SK-N-SH (cell line): ENCODE measurements at regions not wholly inside any gene's neighbourhood (a gene's known extent, or its start where the extent isn't known, plus 50 kb on each side); places are given as distances from the start of the nearest gene placed in this dataset.

Source experiments
- CTCF ChIA-PET: fragments of 300-600, 350-600 bp; formaldehyde crosslinking; extraction: SDS; loops from one replicate; lab custom pipeline; 2021; lab: Yijun Ruan, JAX
- POLR2A ChIA-PET: fragments of 350-600 bp; sonication (Branson Sonifier 250); formaldehyde crosslinking; extraction: SDS; loops from one replicate; lab custom pipeline; 2020; ENCODE audit warnings: antibody characterized with exemption, inconsistent platforms; lab: Yijun Ruan, JAX
- DNase-seq: peaks from one replicate; pipeline ENCODE4 v3.0.0; 2012
- H2AFZ ChIP-seq: fragments of 200-600 bp; sonication (generic); 2 replicates; pipeline ENCODE4 v1.8.1; 2016; ENCODE audit warnings: antibody characterized with exemption, mild to moderate bottlenecking, low read depth
- H3F3A ChIP-seq: fragments of 200-600 bp; sonication (generic); replicated peaks from 2 replicates; pipeline ENCODE3; 2016; ENCODE audit warnings: antibody characterized with exemption, mild to moderate bottlenecking; ENCODE audit not compliant: insufficient read depth
- H3K27ac ChIP-seq, 2 experiments: fragments of 200-500 bp in 1 of 2; fragments of 200-600 bp in 1 of 2; sonication (Bioruptor generic) in 1 of 2; sonication (generic), shearing (Covaris generic) in 1 of 2; 2 replicates each; pipeline versions ENCODE4 v1.5.1 to v1.6.1; 2014 to 2016; ENCODE audit warnings: low read depth in 2 of 2, inconsistent platforms in 1 of 2, low read length in 1 of 2, mild to moderate bottlenecking in 1 of 2, mixed read lengths in 1 of 2
- H3K27me3 ChIP-seq: fragments of 200-600 bp; sonication (generic), shearing (Covaris generic); 2 replicates; pipeline ENCODE4 v1.6.1; 2016; ENCODE audit warnings: mixed run types; ENCODE audit not compliant: insufficient read depth
- H3K36me3 ChIP-seq, 2 experiments: fragments of 200-500 bp in 1 of 2; fragments of 200-600 bp in 1 of 2; sonication (Bioruptor generic) in 1 of 2; sonication (generic) in 1 of 2; replicated peaks in 1 of 2; 2 replicates each; pipeline versions ENCODE3 to v1.5.1; 2014 to 2016; ENCODE audit warnings: low read length in 1 of 2, mild to moderate bottlenecking in 1 of 2; ENCODE audit not compliant: insufficient read depth in 2 of 2, control insufficient read depth in 1 of 2
- H3K4me1 ChIP-seq, 2 experiments: fragments of 200-500 bp in 1 of 2; fragments of 200-600 bp in 1 of 2; sonication (Bioruptor generic) in 1 of 2; sonication (generic), shearing (Covaris generic) in 1 of 2; 2 replicates each; pipeline versions ENCODE4 v1.5.1 to v1.6.1; 2014 to 2016; ENCODE audit warnings: low read depth in 1 of 2, low read length in 1 of 2, mixed run types in 1 of 2; ENCODE audit not compliant: insufficient read depth in 2 of 2, control insufficient read depth in 1 of 2
- H3K4me2 ChIP-seq: fragments of 200-600 bp; sonication (generic), shearing (Covaris generic); 2 replicates; pipeline ENCODE4 v1.6.1; 2017; ENCODE audit warnings: mixed run types
- H3K4me3 ChIP-seq, 2 experiments: fragments of 200-500 bp in 1 of 2; fragments of 200-600 bp in 1 of 2; sonication (Bioruptor generic) in 1 of 2; sonication (generic), shearing (Covaris generic) in 1 of 2; 2 replicates each; pipeline versions ENCODE4 v1.5.1 to v1.8.1; 2014 to 2016; ENCODE audit warnings: low read depth in 2 of 2, inconsistent platforms in 1 of 2, low read length in 1 of 2, mild to moderate bottlenecking in 1 of 2, mixed read lengths in 1 of 2, moderate library complexity in 1 of 2
- H3K79me2 ChIP-seq: fragments of 200-600 bp; sonication (generic); 2 replicates; pipeline ENCODE4 v1.8.1; 2017; ENCODE audit warnings: mild to moderate bottlenecking; ENCODE audit not compliant: insufficient read depth
- H3K9ac ChIP-seq: fragments of 200-600 bp; sonication (generic); 2 replicates; pipeline ENCODE4 v1.6.1; 2017; ENCODE audit warnings: mixed run types
- H3K9me2 ChIP-seq: fragments of 200-600 bp; sonication (generic); 2 replicates; pipeline ENCODE4 v1.6.1; 2017; ENCODE audit warnings: mixed run types
- H3K9me3 ChIP-seq: fragments of 200-600 bp; sonication (generic); 2 replicates; pipeline ENCODE4 v1.6.1; 2017; ENCODE audit warnings: mixed run types, mild to moderate bottlenecking, moderate library complexity
- H4K20me1 ChIP-seq: fragments of 200-600 bp; sonication (generic); 2 replicates; pipeline ENCODE4 v1.6.1; 2017; ENCODE audit warnings: mild to moderate bottlenecking, mixed run types; ENCODE audit not compliant: insufficient read depth
- EP300 ChIP-seq, 2 experiments: IDR thresholded peaks; 2 replicates each; pipeline versions ENCODE4 v1.4.0 to v1.6.1; 2012; ENCODE audit warnings: borderline replicate concordance in 1 of 2, low read depth in 1 of 2, low read length in 1 of 2
- FOSL2 ChIP-seq: IDR thresholded peaks from 2 replicates; pipeline ENCODE4 v1.4.0; 2012; ENCODE audit warnings: low read depth, mild to moderate bottlenecking, moderate library complexity, borderline replicate concordance
- FOXM1 ChIP-seq: IDR thresholded peaks from 2 replicates; pipeline ENCODE4 v1.4.0; 2012; ENCODE audit warnings: low read depth, mild to moderate bottlenecking
- GABPA ChIP-seq: IDR thresholded peaks from 2 replicates; pipeline ENCODE4 v1.4.0; 2012; ENCODE audit warnings: low read depth, mild to moderate bottlenecking
- GATA2 ChIP-seq: sonication (generic); formaldehyde crosslinking; IDR thresholded peaks from 2 replicates; pipeline ENCODE4 v1.5.0; 2020; ENCODE audit warnings: mild to moderate bottlenecking, missing genetic modification reagents
- JUND ChIP-seq: IDR thresholded peaks from 2 replicates; pipeline ENCODE4 v1.4.0; 2012
- MEF2A ChIP-seq: IDR thresholded peaks from 2 replicates; pipeline ENCODE4 v1.4.0; 2012; ENCODE audit warnings: low read depth, borderline replicate concordance
- MXI1 ChIP-seq: IDR thresholded peaks from 2 replicates; pipeline ENCODE4 v1.6.1; 2012; ENCODE audit warnings: mild to moderate bottlenecking, low read depth, low read length, improper control_type of control experiment
- NFIC ChIP-seq: IDR thresholded peaks from 2 replicates; pipeline ENCODE4 v1.4.0; 2012; ENCODE audit warnings: borderline replicate concordance
- PBX3 ChIP-seq: IDR thresholded peaks from 2 replicates; pipeline ENCODE4; 2012
- POLR2AphosphoS5 ChIP-seq: IDR thresholded peaks from 2 replicates; pipeline ENCODE4 v1.6.1; 2012; ENCODE audit warnings: low read depth, low read length
- RAD21 ChIP-seq: IDR thresholded peaks from 2 replicates; pipeline ENCODE4 v1.6.1; 2012; ENCODE audit warnings: mild to moderate bottlenecking, low read length
- RXRA ChIP-seq: IDR thresholded peaks from 2 replicates; pipeline ENCODE4 v1.4.0; 2012; ENCODE audit warnings: low read depth, mild to moderate bottlenecking, borderline replicate concordance
- SMC3 ChIP-seq: IDR thresholded peaks from 2 replicates; pipeline ENCODE4 v1.6.1; 2012; ENCODE audit warnings: low read depth, low read length, improper control_type of control experiment
- TCF12 ChIP-seq: IDR thresholded peaks from 2 replicates; pipeline ENCODE4 v1.4.0; 2012
- TEAD4 ChIP-seq: IDR thresholded peaks from 2 replicates; pipeline ENCODE4 v1.4.0; 2012; ENCODE audit warnings: mild to moderate bottlenecking, borderline replicate concordance; ENCODE audit not compliant: insufficient read depth
- YY1 ChIP-seq: IDR thresholded peaks from 2 replicates; pipeline ENCODE4 v1.4.0; 2012; ENCODE audit warnings: low read depth, mild to moderate bottlenecking
- ZBTB33 ChIP-seq: IDR thresholded peaks from 2 replicates; pipeline ENCODE4 v1.4.0; 2012; ENCODE audit warnings: low read depth, borderline replicate concordance
- WGBS: methylation state at CpG from one replicate; pipeline ENCODE4 v1.1.6; 2017; ENCODE audit warnings: low lambda C conversion rate; 5-methylcytosine and 5-hydroxymethylcytosine counted together
- TF ChIP-seq, protein P1 (sequence below): IDR thresholded peaks from 2 replicates; pipeline ENCODE4 v1.4.0; 2012; ENCODE audit warnings: low read depth, borderline replicate concordance
- TF ChIP-seq, protein P2 (sequence below): fragments of 200-600 bp; sonication (generic); IDR thresholded peaks from 2 replicates; pipeline ENCODE4 v1.6.1; 2017; ENCODE audit warnings: antibody characterized with exemption, mild to moderate bottlenecking, moderate library complexity
- TF ChIP-seq, protein P3 (sequence below): fragments of 150-350 bp; IDR thresholded peaks from 2 replicates; pipeline ENCODE4 v1.6.1; 2017; ENCODE audit warnings: antibody characterized with exemption, low read length, low read depth, borderline replicate concordance
- TF ChIP-seq, protein P4 (sequence below): IDR thresholded peaks from 2 replicates; pipeline ENCODE4 v1.6.1; 2012; ENCODE audit warnings: mild to moderate bottlenecking, low read depth, low read length, moderate library complexity

DNA sequence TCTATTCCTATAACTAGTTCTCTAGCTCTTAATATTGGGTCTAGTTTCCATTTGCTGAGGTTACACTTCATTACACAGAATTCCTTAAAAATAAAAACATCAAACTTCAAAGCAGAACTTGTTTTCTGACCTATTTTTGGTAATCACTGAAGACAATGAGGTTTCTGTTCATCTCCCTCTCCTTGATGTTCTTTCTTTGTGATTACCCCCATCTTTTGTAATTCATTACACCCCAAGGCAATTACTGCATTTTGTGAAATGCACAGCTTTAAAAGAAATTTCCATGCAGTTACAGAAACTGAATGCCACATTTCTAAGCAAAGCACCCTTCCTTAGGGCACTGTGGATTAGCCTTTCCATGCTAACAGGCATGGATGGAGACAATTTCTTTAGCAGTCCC lies 363.2 kb upstream of the RND3 start (continued):
- TF ChIP-seq, protein P1, sequence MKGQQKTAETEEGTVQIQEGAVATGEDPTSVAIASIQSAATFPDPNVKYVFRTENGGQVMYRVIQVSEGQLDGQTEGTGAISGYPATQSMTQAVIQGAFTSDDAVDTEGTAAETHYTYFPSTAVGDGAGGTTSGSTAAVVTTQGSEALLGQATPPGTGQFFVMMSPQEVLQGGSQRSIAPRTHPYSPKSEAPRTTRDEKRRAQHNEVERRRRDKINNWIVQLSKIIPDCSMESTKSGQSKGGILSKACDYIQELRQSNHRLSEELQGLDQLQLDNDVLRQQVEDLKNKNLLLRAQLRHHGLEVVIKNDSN = no peak
- TF ChIP-seq FOXM1 = no peak
- no peak for TF ChIP-seq EP300 (IDR thresholded peaks at IDR 0.05; ENCODE audit: borderline replicate concordance in 1 of 2, low read depth in 1 of 2, low read length in 1 of 2)
- no peak for TF ChIP-seq TCF12
- TF ChIP-seq GATA2 = no peak
- TF ChIP-seq, protein P2, sequence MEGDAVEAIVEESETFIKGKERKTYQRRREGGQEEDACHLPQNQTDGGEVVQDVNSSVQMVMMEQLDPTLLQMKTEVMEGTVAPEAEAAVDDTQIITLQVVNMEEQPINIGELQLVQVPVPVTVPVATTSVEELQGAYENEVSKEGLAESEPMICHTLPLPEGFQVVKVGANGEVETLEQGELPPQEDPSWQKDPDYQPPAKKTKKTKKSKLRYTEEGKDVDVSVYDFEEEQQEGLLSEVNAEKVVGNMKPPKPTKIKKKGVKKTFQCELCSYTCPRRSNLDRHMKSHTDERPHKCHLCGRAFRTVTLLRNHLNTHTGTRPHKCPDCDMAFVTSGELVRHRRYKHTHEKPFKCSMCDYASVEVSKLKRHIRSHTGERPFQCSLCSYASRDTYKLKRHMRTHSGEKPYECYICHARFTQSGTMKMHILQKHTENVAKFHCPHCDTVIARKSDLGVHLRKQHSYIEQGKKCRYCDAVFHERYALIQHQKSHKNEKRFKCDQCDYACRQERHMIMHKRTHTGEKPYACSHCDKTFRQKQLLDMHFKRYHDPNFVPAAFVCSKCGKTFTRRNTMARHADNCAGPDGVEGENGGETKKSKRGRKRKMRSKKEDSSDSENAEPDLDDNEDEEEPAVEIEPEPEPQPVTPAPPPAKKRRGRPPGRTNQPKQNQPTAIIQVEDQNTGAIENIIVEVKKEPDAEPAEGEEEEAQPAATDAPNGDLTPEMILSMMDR = no peak
- no peak for TF ChIP-seq POLR2AphosphoS5
- TF ChIP-seq SMC3 = no peak
- TF ChIP-seq YY1 = no peak
- no peak for TF ChIP-seq TEAD4
- TF ChIP-seq GABPA = no peak
- no peak for TF ChIP-seq MXI1

- CTCF ChIA-PET = no interaction called here
- no peak overlapping the region for H3K9ac ChIP-seq
- H3K27ac ChIP-seq = no peak overlapping the region
- no peaks in the 10 kb centered on the region for H4K20me1 ChIP-seq
- no peaks in the 10 kb centered on the region for H3K9me3 ChIP-seq
- no peak overlapping the region for H3K4me3 ChIP-seq
- H3K36me3 ChIP-seq = no peaks in the 10 kb centered on the region
- H2AFZ ChIP-seq = no peak overlapping the region
- peaks cover 0 to 3% of the 10 kb centered on the region in 2 experiments; a peak in 2 of 4 replicates for H3K4me1 ChIP-seq
- H3F3A ChIP-seq = no peaks in the 10 kb centered on the region
- POLR2A ChIA-PET = no interaction called here
- WGBS = 70% methylated on average over 3 of the region's 3 CpGs
- no peak overlapping the region for H3K4me2 ChIP-seq
- H3K9me2 ChIP-seq = no peaks in the 10 kb centered on the region
- no peaks in the 10 kb centered on the region for H3K79me2 ChIP-seq
- H3K27me3 ChIP-seq = no peaks in the 10 kb centered on the region
- DNase-seq = no peak
- TF ChIP-seq ZBTB33 = no peak
- no peak for TF ChIP-seq SMC3
- TF ChIP-seq, protein P3, sequence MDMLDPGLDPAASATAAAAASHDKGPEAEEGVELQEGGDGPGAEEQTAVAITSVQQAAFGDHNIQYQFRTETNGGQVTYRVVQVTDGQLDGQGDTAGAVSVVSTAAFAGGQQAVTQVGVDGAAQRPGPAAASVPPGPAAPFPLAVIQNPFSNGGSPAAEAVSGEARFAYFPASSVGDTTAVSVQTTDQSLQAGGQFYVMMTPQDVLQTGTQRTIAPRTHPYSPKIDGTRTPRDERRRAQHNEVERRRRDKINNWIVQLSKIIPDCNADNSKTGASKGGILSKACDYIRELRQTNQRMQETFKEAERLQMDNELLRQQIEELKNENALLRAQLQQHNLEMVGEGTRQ = no peak
- TF ChIP-seq NFIC = no peak
- TF ChIP-seq, protein P4, sequence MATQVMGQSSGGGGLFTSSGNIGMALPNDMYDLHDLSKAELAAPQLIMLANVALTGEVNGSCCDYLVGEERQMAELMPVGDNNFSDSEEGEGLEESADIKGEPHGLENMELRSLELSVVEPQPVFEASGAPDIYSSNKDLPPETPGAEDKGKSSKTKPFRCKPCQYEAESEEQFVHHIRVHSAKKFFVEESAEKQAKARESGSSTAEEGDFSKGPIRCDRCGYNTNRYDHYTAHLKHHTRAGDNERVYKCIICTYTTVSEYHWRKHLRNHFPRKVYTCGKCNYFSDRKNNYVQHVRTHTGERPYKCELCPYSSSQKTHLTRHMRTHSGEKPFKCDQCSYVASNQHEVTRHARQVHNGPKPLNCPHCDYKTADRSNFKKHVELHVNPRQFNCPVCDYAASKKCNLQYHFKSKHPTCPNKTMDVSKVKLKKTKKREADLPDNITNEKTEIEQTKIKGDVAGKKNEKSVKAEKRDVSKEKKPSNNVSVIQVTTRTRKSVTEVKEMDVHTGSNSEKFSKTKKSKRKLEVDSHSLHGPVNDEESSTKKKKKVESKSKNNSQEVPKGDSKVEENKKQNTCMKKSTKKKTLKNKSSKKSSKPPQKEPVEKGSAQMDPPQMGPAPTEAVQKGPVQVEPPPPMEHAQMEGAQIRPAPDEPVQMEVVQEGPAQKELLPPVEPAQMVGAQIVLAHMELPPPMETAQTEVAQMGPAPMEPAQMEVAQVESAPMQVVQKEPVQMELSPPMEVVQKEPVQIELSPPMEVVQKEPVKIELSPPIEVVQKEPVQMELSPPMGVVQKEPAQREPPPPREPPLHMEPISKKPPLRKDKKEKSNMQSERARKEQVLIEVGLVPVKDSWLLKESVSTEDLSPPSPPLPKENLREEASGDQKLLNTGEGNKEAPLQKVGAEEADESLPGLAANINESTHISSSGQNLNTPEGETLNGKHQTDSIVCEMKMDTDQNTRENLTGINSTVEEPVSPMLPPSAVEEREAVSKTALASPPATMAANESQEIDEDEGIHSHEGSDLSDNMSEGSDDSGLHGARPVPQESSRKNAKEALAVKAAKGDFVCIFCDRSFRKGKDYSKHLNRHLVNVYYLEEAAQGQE = no peak
- TF ChIP-seq FOXM1 = no peak
- no peak for TF ChIP-seq PBX3
- TF ChIP-seq RAD21 = no peak
- TF ChIP-seq, protein P1 = no peak
- no peak for TF ChIP-seq FOSL2
- no peak for TF ChIP-seq JUND
- no peak for TF ChIP-seq RXRA
- no peak for TF ChIP-seq TEAD4
- TF ChIP-seq MEF2A = no peak
Measured at GRCh38 chr2:150847578-150847977, 360.1 kb upstream of the RND3 start.
